ENCODE measurements at regions not wholly inside any gene's neighbourhood (a gene's known extent, or its start where the extent isn't known, plus 50 kb on each side); places are given as distances from the start of the nearest gene placed in this dataset.
"Not testable (repeated sequence)": the region's sequence is repeated elsewhere in the genome, so short reads cannot be mapped to it uniquely, and the experiment has no call there.

- DNase-seq = no peak
These were observed 127.0 kb upstream of the GPR12 start for GRCh38 chr13:26887594-26887993.

DNA sequence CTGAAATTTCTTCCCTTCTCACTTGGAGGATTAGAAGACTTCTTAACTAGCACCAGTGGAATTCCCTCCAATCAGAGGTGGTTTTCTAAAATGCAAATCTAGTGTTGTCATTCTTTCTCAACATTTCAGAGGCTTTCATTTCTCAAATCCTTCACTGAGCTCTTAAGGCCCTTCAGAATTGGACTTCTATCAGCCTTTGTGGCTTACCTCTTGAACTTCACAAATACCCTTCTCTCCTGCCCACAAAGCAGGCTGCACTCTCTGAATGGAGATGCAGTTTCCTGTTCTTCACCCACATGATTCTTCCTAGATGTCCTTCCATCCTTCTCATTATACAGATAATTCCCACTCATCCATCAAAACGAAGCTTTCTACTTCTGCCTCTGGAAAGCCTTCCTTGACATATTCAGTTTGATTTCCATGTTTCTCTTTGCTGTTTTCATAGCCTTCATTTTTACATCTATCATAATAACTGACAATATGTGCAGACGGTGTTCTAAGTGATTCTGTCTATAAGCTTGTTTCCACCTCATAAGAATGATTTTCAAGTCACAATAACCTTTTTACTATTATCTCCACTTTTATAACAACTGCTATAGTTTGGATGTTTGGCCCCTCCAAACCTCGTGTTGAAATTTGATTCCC lies 123.1 kb upstream of the GPR12 start:
- DNase-seq = no peak

- no peak for DNase-seq
These were observed 122.1 kb upstream of the GPR12 start for GRCh38 chr13:26882731-26883130.

- peak; percentile 32 for DNase-seq
These were observed 120.6 kb upstream of the GPR12 start for GRCh38 chr13:26881154-26881553.

DNA sequence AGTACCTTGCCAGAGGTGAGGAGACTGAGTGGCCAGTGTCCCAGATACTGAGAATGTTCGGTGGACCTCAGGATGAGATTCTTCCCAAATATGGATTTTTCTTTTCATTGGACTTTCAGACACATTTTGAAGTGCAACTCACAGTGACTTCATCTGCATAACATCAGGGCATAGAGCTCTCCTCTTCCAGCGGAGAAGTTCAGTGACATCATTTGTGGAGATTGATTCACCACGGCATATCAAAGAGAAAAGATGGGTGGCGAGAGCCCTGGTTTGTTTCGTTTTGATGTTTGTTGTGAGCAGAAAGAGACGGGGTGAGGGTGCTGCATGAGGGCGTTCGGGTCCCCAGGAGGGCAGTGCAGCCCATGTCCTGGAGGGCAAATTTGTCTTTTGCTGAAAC lies 120.1 kb upstream of the GPR12 start:
- DNase-seq = no peak

DNA sequence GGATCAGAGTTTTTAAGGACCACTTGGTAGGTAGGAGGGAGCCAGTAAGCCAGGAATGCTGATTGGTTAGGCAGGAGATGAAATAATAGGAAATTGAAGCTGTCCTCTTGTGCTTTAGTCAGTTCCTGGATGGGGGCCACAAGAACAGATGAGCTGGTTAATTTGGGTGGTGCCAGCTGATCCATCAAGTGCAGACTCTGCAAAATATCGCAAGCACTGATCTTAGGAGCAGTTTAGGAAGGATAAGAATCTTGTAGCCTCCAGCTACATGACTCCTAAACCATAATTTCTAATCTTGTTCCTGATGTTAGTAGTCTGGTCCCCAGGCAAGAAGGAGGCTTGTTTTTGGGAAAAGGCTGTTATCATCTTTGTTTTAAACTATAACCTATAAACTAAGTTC lies 117.9 kb upstream of the GPR12 start:
- no peak for DNase-seq

DNA sequence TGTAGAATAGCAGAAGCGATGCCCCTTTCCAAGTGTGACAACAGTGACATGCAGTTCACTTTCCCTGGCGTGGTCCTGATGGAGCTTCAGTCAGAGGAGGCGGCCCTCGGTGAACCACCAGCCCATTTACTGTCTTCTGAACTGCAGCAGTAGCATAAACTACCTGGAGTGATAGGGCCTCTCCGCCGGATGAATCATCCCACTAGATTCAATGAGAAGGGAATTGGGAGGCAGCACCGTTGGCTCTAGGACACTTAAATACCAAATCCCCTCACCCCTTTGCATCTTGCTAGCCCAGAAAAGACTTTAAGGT lies 112.8 kb upstream of the GPR12 start:
- DNase-seq = no peak

GRCh38 chr13:26872525-26873385 lies 112.2 kb upstream of the GPR12 start:
- DNase-seq = peak; percentile 52

DNA sequence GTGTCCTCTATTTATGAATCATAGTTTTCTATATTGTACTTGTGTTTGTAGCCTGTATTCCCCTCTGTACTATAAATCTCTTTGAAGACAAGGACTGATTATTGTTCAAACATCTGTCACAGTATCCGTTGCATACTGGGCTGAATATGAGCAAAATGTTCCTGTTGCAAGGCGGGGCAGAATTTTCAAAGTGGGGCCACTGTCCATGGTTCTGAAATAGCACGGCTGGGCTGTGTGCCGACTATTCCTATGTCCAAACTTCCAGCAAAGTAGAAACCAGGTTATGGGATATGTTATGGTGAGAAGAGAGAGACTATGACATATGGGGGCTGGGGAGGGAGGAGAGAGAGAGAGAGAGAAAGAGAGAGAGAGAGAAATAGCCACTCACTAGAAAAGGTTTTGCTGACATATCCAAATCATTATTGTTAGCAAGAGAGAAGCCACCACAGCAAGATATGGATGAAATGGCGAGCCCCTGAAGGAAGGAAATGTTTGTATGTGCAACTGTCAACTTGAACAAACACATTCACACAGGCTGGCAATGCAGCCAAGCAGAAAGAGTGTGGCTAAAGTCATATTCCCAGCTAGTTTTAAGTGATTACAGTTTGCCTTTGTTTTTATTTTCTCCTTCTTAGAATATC lies 107.0 kb upstream of the GPR12 start:
- peak; percentile 49 for DNase-seq

- no peak for DNase-seq
These were observed 104.0 kb upstream of the GPR12 start for GRCh38 chr13:26864576-26864975.

DNA sequence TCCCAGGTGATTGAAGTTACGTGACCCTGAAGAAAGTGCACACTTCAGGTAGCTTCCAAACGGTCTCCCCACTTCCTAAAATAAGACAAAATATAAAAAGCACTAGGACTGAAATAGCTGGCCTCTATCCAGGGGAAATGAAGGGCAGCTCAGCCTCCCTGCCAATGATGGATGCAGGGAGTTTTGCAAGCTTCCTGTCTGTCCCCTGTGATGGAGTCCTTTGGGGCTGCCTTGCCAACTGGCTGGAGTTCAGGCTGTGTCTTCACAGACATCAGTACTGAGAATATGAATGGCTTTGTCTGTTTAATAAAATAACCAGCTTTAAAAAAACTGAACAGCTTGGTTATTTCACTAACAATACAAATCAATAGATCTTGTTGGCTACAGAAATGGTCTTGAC lies 101.4 kb upstream of the GPR12 start:
- no peak for DNase-seq

DNA sequence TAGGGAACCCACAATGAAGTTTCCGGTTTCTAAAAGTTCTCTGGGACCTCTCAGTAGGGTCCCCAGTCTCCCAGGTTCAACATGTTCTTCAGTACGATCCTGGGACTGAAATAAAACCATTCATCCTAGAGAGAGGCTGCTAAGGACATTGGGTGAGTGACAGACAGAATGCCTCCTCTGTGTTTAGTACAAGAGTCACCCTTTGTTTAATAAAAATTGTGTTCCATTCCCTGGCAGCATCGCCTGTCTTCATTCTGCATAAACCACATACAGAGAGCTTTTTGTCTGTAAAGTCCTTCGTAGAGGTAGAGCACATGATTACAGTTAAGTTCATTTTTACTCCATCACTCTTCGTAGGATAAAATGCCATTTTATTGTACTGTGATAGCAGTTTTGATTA lies 95.3 kb upstream of the GPR12 start:
- DNase-seq = no peak

GRCh38 chr13:26855071-26855470 lies 94.5 kb upstream of the GPR12 start:
- no peak for DNase-seq

- DNase-seq = peak; percentile 17
These were observed 92.7 kb upstream of the GPR12 start for GRCh38 chr13:26853323-26853722.

DNA sequence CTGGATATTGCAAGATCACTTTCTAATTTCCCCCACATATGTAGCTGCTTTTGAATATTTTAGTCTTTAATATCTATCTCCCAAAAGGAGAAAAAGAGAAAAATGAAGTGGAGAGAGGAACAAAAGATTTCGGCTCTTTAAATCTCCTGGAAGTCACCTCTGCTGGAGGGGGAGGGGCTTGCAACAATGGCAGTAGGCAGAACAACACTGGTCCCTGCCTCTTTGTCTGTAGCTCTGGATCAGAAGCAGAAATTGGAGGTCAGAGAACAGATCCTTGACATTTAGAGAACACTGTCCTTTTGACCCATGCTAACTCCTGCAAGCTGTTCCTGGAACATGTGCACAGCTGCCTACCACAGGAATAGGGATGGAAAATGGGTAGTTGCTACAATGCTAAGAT lies 86.7 kb upstream of the GPR12 start:
- no peak for DNase-seq

GRCh38 chr13:26845063-26845462 lies 84.5 kb upstream of the GPR12 start:
- DNase-seq = not testable (repeated sequence)

DNA sequence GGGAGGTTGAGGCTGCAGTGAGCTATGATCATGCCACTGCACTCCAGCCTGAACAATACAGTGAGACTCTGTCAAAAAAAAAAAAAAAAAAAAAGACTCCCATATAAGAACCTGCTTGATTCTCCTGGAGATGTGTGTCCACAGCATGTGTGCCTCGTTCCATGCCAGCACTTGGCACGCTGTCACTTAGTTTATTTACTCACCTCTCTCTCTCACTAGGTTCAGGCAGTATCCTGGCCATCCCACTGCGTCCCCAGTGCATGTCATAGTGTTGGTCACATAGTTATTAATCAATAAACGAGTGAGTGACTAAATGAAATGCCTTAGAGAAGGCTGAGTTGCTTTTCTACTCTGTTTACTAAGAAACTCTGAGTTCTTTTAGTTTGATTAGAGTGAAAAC lies 79.1 kb upstream of the GPR12 start:
- no peak for DNase-seq

GRCh38 chr13:26838821-26839220 lies 78.2 kb upstream of the GPR12 start:
- no peak for DNase-seq

- no peak for DNase-seq
These were observed 77.4 kb upstream of the GPR12 start for GRCh38 chr13:26837997-26838396.

DNA sequence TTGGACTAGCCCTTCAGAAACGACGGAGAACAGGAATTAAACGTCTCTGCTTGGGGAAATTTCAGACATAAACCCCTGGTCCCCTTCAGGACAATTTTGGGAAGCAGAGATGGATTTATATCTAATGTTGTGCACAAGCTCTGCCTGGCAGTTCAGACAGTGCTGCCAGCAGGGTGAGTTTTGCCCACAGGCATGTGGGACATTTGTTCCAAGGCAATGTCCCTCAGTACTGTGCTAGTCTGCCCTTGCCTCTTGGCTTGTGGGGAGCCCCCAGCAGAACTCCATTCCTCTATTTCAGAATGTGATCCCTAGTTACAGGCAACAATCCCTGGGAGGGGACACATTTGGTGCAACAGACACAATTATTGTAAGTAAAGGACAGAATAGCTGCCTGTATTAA lies 76.5 kb upstream of the GPR12 start:
- no peak for DNase-seq

GRCh38 chr13:26836626-26837025 lies 76.0 kb upstream of the GPR12 start:
- DNase-seq = no peak

DNA sequence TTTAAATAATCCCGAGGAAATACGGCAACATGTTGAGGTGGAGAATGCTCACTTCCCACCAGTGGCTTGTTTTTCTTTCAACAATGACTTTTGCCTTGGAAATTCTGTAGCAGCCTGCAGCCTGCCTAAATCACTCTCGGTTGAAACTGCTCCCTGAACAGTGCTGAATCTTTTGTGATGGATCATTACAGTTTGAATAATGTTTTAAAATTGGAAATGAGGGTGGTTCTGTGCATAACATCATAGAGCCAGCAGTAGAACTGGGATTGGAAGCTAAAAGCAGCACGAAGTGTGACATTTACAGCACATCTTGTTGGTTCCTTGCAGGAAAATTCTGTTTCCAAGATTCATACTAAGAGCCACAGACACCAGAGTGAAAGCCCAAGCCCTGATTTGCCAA lies 74.1 kb upstream of the GPR12 start:
- no peak for DNase-seq

DNA sequence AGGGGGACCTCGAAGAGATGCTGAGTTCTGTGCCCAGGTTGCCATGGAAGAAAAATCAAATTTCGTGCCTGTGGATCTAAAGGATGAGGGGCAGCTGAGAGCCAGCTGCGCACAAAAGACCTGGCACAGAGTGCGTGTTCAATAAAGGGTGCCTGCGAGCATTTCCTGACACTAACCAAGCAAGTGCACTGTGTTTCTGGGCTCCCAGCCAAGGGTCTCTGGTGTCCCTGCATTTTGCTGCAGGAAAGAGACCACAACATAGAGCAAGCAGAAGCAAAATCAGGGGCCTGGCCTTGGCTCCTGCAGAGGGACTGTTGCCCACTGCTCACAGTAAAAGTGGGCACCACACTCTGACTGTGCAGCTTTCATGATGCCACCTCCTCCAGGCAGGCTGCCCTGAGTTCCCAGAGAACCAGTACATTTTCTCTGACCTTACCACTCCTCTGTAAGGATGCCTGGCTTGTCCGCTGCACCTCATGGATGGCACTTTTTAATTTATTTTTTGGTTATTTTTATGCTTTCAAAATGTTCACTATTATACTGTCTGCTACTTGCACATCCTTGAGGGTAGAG lies 70.8 kb upstream of the GPR12 start:
- DNase-seq = no peak

GRCh38 chr13:26829716-26830115 lies 69.1 kb upstream of the GPR12 start:
- DNase-seq = no peak
